GM21576 (cell line): ENCODE measurements at regions not wholly inside any gene's neighbourhood (a gene's known extent, or its start where the extent isn't known, plus 50 kb on each side); places are given as distances from the start of the nearest gene placed in this dataset.

Experiments
- ATAC-seq: cut with Tn5 transposase; IDR thresholded peaks from one replicate; pipeline ENCODE4 v1.9.1; 2021; ENCODE audit warnings: mild to moderate bottlenecking, moderate library complexity; ENCODE audit not compliant: unreplicated experiment

DNA sequence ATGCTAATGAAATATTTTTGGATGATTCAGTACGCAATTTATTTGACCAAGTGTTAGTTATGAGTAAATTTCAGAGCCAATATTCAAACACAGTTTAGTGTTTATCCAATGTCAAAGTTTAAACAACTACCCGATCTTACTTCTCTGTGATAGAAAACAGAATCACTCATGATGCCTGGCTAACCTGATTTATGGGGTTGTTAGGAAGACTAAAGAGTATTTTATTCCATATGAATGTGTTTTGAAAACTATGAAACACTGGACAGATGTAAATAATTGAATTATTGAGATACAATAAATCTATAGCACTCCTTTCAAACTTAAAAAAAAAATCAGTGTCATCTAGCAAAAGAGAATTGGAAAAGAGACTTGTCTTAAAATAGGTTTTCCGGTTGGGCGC is 1181.8 kb downstream of the EFNB2 start:
- ATAC-seq = no peak

DNA sequence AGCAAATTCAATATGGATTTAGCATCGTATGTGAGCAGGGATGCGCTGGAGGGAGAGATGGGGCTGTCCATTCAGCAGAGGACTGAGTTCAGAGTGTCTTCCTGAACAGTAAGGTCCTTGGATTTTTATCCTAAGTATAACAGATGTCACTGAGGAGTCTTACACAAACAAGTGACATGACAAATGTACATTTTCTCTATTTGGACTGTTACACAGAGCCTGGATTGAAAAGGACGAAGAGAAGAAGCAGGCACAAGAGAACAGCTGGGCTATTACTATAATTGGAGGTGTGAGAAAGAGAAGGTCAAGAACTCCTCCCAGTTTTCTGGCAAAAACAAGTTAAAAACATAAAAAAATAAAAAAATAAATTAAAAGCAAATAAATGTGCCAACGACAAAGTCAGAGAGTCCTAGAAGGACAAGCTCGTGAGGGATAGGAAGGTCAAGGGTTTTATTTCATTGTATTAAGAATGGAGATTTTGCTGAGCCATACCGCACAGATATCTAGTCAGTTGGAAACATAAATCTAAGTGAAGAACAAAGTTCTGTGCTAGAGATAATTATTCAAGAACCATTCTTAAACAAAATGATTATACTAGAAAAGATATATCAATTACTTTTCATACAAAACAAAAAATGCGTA is 1186.3 kb downstream of the EFNB2 start:
- ATAC-seq = no peak

DNA sequence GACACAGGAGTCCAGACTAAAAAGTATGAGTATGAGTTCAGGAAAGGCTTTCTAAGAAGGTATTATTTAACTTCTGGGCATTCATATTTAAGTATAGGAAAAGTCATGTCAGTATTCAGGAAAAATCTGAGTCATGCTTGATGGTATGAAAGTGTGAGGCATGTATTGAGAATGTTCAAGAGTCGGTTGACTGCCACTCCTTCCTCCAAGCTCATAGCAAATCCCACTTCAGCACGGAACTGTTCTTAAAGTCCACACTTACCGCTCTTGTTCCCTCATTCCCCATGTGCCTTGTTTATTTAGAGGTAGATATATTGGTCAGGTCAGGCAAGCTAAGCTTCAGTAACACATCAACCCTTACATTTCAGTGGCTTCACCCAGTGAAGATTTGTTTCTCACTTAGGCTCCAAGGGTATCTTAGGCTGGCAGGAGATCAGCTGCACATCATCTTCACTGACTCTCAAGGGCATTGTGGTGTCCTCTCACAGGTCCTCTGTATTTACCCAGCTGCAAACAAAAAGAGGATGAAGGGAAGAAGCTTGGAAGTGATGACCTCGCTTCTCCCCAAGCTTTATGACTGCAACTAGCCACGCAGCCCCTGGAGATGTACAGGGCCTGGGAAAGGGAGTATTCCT is 1189.2 kb downstream of the EFNB2 start:
- ATAC-seq = no peak

DNA sequence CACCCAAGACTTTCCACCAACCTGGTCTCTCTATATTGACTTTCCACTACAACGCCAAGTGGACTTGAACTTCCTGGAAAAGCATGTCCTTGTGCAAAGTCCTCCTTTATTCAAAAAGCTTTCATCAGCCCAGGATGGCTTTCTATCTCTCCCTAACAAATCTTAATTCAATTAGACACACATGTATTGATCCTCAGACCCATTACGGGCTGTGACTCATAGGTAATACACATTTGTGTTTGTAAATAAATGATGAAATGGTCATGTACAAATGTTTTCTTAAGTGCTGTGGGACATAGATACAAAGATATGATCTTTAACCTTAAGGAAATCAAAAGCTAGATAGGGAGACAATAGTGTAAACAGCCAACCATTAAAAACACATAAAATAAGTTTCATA is 1189.7 kb downstream of the EFNB2 start:
- ATAC-seq = no peak

DNA sequence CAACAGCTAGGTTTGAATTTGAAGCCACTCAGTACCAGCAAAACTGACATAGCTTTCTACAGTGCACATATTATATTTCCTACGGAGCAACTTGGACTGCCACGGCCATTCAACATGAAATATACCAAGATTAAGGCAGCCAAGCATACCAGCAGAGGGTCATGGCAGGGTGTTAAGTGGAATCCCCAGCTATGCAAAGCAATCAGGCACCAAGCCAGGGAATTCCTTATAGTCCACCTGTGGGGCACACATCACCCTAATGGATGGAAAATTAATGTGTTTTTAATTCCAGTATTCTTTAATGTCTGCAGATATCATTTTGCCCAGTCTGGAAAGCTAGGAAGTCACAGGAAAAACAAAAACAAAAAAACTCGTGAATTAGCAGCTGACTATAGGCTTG is 1190.3 kb downstream of the EFNB2 start:
- ATAC-seq = no peak

DNA sequence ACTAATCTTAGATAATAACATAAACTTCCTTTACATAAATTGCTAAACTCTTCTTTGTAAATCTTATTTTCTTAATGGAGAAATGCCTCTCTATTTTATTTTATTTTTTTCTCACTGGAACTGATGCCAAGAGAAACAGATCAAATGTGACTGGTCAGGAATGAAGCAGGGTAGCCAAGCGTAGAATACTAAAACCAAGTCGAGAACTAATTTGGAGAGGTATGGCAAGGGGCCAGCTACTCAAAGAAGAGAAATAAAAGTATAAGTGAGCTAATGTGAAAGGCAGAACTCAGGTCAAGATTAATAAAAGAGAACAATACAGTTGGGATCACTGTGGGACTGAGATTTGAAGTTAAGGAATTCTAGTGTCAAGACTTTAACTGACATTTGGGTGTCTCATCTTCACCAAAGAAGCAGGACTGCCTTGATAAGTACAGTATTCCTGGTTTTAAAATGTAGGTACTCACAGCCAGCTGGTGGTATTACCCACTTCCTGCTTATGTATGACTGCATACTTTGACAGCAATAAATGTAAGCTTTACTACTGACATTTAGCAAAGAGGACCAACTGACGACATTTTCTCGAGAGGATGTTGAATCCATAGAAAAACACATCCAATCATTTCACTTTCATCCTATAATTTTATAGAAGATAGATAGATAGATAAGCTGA is 1192.2 kb downstream of the EFNB2 start:
- ATAC-seq = no peak

DNA sequence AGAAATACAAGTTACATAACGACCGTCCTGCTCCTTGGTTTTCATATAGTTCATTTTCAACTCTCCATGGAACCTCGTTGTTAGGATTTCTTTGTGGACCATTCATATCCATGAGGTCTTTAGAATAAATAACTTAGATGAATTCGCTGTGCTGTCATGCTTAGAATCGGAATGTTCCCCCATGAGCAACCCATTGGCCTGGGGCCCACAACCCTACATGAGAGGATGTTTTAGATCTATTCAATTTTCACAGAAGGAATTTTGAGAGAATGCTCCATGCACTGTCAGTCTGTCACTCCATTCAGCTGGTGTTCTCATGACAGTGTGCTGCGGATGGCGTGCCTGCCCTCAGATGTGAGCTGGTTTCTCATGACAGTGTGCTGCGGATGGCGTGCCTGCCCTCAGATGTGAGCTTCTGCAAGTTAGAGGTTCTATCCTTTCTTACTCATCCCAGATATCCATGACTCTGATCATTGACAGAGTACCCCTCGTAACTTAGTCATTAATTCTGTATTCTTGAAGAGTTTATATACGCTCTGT is 1193.1 kb downstream of the EFNB2 start:
- no peak for ATAC-seq

DNA sequence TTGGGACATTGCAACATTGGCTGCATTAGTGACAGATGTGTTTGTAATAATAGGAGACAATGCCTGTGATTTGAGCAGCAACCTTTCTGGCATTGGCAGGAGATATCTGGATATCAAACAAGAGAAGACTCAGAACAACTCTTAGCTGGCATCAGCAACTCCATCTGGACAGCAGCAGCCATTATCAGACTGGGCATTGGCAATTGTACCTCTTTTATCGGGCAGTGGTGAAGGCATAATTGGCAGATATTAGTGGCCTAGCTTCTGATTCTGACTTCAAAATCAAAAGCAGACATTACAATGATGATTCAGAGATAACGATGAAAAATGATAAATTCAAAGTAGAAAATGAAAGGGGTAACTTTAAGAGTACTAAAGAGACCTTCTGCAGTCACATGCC is 1193.7 kb downstream of the EFNB2 start:
- no peak for ATAC-seq

DNA sequence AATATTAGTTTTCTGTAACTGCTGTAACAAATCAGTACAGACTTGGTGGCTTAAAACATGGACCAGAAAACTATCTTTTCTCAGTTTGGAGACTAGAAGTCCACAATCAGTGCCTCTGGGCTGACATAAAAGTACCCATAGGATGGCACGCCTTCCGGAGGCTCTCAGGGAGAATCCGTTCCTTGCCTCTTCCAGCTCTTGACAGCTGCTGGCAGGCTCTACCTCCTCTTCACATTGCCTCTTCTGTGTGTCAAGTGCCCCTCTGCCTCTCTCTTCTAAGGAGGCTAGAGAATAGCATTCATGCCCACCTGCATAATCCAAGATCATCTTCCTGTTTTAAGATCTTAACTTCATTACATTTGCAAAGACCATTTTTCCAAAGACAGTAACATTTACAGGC is 1194.2 kb downstream of the EFNB2 start:
- ATAC-seq = no peak

DNA sequence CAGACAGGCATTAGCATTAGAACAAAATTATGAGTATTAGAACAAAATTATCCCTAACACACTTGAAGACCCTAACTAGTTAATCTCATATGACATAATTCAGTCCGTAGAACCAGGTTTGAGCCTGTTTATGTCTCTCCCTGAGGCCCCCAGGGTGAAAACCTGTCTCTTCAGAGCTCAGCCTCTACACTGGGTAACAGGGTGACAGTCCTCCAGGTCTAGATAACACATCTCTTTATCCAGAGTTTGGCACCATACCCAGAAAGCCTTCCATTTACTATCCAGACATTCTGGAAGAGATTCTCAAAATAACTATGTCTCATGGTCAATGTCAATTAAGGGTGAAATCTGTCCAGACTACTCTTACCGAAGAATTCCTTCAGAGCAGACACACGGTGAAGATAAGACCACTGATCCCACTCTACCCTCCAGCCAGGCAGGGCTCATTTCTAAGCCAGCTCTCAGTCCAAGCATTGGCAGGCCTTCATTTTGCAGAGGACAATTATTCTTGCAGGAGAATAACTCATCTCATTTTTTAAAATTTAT is 1195.3 kb downstream of the EFNB2 start:
- no peak for ATAC-seq

DNA sequence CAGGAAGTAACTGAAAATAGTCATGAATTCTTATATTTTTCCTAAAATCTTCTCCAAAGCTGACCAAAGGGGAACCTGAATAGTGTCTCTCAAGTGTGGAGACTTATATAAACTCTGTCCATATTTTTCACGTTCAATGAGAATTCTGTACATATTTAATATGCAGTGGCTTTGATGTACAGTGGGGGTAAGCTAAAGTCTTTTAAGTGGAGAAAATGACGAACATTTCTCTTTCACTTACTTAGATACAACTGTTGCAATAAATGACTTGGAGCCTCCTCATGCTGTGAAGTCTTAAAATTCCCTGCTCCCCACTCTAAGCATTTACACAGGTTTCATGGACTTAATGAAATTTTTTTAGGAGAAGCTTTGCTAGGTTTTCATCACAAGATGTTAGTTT is 1196.7 kb downstream of the EFNB2 start:
- no peak for ATAC-seq

DNA sequence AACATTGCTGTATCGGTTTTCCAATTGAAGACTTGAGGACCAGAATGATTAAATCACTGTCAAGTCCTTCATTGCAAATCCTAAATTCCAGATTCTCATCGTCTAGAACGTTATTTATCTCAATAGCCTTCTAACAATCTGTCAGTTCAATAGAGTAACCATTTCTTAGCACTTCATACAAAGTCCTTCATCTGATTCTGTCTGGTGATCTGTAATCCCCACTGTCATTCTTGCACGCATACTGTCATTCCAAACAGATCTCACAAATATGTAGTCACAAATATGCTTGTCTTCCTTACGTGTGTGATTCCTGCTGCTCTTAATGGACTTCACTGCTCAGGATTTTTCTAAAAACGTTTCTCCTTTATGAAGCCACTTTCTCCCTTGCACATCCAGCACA is 1197.5 kb downstream of the EFNB2 start:
- no peak for ATAC-seq

DNA sequence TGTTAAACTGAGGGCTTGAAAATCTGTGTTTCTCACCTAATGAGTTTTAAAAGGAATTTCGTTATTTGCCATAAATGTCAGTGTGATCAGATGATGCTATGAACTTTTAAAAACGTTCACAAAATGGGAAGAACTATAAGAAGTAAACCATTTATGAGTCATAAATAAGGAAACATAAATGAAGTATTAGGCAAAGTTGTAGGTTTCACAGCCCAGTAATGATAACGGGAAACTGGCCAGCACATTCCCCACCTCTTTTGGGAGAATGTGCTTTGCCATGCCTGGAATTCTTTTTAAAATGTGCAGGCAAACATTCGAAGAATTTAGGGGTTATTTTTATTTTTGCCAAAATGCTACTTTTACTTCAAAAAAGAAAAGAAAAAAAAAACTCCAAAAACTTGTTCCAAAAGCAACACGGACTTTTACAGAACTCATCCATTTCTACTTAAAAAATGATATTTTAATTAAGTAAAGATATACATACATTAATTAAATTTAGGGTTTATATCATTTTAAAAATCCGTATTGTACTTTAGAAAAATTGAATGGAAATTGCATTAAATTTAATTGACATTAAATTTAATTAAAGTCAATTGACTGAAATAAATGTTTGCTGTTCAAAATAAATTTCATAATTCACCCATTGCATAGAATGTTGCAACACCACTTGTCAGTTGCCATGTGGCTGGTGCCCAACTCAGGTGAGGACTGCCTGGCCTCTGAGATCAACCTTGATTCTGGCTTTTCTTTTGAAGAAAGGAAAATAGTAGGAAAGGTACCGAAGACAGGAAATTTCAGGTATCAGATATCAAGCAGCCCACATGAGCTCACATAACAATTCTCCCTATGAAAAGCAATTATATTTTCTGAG is 1198.5 kb downstream of the EFNB2 start:
- no peak for ATAC-seq

DNA sequence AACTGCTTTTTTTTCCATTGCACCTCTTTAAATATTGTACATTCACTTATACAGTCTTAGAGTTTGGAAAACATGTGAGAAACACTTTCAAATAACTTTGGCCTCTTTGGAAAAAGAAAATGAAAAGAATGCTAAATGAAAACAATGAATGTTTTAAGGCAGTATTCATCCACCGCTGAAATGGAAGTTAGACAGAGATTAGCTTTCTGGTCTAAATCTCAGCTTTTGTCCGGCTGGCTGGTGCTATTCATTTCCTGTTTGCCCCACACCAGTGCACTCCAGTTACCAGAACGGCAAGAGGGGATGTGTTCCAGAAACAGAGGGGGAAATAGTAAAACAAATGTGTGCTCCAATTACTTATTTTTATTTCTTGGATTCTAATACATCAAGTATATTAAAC is 1201.3 kb downstream of the EFNB2 start:
- no peak for ATAC-seq

DNA sequence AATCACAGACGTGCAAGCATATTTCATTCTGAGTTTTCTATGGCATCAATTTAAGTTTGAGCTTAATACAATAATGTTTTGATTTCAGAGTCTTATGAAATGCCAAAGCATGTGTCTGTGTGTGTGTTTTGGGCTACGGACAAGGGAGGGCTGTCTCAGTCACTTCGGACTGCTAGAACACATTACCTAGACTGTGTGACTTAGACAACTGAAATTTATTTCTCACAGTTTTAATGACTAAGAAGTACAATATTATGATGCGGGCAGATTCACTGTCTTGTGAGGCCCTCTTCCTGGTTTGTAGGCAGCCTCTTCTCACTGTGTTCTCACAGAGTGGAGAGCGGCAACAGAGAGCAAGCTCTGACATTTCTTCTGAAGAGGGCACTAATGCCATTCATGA is 1202.0 kb downstream of the EFNB2 start:
- ATAC-seq = no peak

DNA sequence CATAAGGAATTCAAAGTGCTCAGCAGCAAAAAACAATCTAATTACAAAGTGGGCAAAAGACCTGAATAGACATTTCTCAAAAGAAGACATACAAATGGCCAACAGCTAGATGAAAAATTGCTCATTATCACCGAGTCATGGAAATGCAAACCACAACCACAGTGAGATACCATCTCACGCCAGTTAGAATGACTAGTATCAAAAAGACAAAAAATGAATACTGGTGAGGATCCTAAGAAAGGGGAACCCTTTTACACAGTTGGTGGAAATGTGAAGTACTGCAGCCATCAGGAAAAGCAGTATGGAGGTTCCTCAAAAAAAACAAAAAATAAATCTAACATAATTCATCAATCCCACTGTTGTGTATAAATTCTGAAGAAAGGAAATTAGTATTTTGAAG is 1206.1 kb downstream of the EFNB2 start:
- ATAC-seq = no peak

DNA sequence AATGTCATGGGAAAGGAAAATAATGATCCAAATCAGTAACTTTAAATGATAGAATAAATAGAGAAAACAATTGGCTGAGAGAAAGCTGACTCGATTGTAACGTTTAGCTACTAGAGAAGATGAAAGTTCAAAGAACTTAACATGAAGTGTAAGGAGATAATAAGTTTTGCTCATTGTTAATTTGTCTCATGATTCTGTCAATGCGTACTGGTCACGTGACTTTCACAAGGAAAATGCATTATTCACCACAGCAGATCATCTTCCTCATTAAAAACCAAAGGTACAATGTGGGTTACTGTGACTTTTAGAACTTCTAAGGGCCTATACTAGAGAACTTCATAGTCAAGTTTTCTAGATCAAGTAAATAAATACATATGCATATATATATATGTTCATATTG is 1207.2 kb downstream of the EFNB2 start:
- no peak for ATAC-seq

DNA sequence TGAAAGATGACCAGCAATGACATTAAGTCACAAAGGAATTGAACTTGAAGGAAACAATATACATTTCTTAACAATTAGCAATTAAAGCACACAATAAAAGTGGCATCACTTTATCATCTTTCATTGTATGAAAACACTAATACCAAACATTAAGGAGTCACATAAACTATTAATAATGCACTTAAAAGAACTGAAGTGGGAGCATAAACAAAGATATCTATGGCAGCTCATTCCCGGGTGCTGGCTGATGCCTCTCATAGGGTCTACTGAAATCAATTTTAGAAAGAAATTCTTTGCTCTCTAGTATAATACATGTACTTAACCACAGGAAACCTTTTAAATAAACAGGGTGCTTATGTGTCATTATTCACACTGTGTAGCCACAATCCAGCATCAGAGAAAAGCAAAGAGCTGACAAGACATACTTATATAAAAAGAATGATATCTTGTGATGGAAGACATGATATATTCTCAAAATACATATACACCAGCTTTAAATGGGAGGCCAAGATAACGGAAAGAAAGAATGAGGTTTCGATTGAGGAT is 1207.8 kb downstream of the EFNB2 start:
- ATAC-seq = no peak

DNA sequence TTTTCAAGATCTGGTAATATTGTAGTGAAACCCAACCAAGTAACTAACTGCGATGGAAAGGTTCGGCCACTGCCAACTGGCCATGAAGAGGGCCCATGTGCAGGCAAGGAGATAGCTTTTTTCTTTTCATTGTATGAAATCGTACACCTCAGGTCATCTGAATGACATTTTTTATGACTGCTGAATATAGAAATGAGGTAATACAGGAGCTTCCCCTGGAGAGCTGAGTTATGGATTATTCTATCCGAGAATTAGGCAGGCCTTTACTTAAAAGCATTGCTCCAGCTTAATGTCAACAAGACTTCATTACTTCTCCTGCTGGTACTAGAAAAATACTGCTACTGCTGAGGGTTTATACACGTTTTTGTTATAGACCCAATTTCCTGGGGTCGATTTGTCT is 1215.6 kb downstream of the EFNB2 start:
- ATAC-seq = no peak

DNA sequence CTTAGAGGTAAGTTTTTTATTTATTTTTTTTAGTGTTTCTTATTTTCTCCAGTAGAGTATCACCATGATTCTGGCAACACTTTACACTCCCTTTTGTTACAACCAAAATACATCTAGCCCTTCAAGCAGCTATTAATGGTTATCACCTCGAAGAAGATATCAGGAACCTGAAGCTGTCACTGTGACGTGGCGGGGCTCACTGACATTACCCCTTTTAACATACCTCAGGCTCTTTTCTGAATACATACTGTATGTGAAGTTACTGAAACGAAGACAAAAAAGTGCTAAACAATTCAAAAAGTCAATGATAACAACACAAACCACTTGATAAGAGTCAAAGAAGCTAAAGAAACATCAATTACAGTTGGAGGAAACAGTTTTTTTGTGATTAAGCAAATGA is 1218.7 kb downstream of the EFNB2 start:
- ATAC-seq = no peak

DNA sequence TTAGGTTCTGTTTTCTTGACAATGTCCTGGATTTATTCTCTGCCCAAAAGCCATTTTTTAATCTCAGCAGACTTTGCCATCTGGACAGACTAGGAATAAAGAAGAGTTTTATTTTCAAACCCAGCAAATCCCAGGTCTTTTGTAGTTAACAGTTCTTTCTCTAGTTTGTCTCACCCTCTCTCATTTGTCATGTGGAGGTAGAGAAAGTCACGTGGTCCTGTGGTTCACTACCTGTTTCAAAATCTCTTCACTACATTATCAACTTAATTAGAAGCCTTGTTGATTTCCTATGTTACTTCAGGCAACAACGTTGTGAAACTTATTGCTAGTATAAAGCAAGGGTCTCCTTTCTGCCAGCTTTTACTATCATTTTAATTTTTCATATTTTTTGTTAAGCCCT is 1222.6 kb downstream of the EFNB2 start:
- ATAC-seq = no peak
